ENCODE measurements at regions not wholly inside any gene's neighbourhood (a gene's known extent, or its start where the extent isn't known, plus 50 kb on each side); places are given as distances from the start of the nearest gene placed in this dataset.
"Not testable (repeated sequence)": the region's sequence is repeated elsewhere in the genome, so short reads cannot be mapped to it uniquely, and the experiment has no call there.

DNA sequence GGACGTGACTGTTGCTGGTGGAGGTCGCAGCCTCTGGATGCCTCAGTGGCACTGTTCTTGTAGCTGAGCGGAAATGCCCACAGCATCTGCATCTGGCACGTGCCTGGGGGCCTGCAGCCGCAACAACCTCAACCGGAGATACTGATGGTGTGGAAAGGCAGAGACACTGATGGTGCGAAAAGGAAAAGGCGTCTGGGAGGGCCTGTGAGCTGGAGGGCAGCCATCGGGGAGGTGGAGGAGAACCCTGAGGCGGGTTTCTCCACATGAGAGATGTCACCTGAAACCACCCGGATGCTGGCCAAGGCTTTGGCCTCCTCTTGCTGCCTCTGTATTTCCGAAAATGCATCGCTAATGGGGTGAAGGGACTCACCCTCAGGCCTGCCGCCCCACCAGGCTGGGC lies 284.8 kb upstream of the WSB1 start:
- no peak for DNase-seq

GRCh38 chr17:27010138-27010537 lies 283.8 kb upstream of the WSB1 start:
- DNase-seq: not testable (repeated sequence)

More for the DNA sequence above, 284.8 kb upstream of the WSB1 start:
- TF ChIP-seq GATA1 (IDR thresholded peaks at IDR 0.05; ENCODE audit: low read depth, low read length) (no peak), POLR2A (IDR thresholded peaks at IDR 0.05; ENCODE audit: low read length) (no peak)

DNA sequence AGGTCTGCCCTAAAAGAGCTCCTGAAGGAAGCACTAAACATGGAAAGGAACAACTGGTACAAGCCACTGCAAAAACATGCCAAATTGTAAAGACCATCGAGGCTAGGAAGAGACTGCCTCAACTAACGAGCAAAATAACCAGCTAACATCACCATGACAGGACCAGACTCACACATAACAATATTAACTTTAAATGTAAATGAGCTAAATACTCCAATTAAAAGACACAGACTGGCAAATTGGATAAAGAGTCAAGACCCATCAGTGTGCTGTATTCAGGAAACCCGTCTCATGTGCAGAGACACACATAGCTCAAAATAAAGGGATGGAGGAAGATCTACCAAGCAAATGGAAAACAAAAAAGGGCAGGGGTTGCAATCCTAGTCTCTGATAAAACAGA lies 263.4 kb upstream of the WSB1 start:
- DNase-seq: not testable (repeated sequence)

- no peak for DNase-seq
- TF ChIP-seq POLR2A (IDR thresholded peaks at IDR 0.05; ENCODE audit: low read length): no peak
- TF ChIP-seq GATA1 (IDR thresholded peaks at IDR 0.05; ENCODE audit: low read depth, low read length): no peak
Measured at GRCh38 chr17:27038676-27039075, 255.2 kb upstream of the WSB1 start.

- DNase-seq: not testable (repeated sequence)
Measured at GRCh38 chr17:27045039-27045438, 248.9 kb upstream of the WSB1 start.

GRCh38 chr17:27049104-27049784 lies 244.7 kb upstream of the WSB1 start:
- TF ChIP-seq GATA1 (IDR thresholded peaks at IDR 0.05; ENCODE audit: low read depth, low read length): no peak
- no peak for TF ChIP-seq POLR2A (IDR thresholded peaks at IDR 0.05; ENCODE audit: low read length)
- DNase-seq: no peak

DNA sequence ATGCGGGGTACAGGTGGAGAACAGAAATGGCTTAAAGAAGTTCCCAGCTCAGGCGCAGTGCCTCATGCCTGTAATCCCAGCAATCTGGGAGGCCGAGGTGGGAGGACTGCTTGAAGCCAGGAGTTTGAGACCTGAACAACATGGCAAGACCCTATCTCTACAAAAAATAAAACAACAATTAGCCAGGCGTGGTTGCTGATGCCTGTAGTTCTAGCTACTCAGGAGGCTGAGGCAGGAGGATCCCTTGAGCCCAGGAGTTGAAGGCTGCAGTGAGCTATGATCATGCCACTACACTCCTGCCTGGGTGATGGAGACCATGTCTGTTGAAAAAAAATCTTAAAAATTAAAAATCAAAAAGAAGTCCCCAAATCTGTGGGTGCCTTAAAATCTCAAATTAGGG lies 228.3 kb upstream of the WSB1 start:
- TF ChIP-seq POLR2A (IDR thresholded peaks at IDR 0.05; ENCODE audit: low read length) (no peak), GATA1 (IDR thresholded peaks at IDR 0.05; ENCODE audit: low read depth, low read length) (no peak)
- no peak for DNase-seq

DNA sequence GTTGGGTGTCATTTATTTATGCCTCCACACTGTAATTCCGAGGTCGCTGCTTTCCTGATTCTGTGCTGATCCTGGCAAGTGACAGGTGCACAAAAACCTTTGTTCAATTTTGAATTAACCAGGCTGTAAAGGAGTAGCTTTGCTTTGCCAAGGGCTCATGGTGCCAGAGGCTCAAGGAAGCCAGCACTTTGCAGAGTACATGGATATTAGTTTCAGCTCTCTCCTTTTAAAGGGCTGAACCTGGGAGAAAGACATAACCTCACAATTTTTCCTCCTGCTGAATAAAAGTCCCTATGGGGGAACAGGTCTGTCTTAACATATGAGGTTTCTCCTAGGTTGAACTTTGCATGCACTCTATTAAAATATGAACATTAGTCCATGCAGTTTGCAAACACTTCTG lies 227.6 kb upstream of the WSB1 start:
- no peak for DNase-seq
- no peak for TF ChIP-seq POLR2A (IDR thresholded peaks at IDR 0.05; ENCODE audit: low read length)
- no peak for TF ChIP-seq GATA1 (IDR thresholded peaks at IDR 0.05; ENCODE audit: low read depth, low read length)

DNA sequence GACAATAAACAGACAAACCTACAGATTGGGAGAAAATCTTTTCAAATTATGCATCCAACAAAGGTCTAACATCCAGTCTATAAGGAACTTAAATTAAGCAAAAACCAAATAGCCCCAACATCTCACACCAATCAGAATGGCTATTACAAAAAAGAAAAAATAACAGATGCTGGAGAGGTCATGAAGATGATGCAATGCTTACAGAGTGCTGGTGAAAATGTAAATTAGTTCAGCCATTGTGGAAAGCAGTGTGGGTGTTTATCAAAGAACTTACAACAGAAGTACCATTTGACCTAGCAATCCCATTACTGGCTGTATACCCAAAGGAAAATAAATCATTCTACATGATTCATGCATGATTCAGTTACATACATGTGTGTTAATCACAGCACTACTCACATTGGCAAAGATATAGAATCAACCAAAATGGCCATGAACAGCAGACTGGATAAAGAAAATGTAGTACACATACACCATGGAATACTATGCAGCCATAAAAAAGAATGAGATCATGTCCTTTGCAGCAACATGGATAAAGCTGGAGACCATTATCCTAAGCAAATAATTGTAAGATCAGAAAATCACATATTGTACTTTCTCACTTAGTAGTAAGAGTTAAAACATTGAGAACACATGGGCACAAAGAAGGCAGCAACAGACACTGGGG lies 223.9 kb upstream of the WSB1 start:
- DNase-seq: no peak
- TF ChIP-seq POLR2A (IDR thresholded peaks at IDR 0.05; ENCODE audit: low read length) (no peak), GATA1 (IDR thresholded peaks at IDR 0.05; ENCODE audit: low read depth, low read length) (no peak)

- TF ChIP-seq POLR2A (IDR thresholded peaks at IDR 0.05; ENCODE audit: low read length): no peak
- TF ChIP-seq GATA1 (IDR thresholded peaks at IDR 0.05; ENCODE audit: low read depth, low read length): no peak
- no peak for DNase-seq
Measured at GRCh38 chr17:27070836-27071235, 223.1 kb upstream of the WSB1 start.

DNA sequence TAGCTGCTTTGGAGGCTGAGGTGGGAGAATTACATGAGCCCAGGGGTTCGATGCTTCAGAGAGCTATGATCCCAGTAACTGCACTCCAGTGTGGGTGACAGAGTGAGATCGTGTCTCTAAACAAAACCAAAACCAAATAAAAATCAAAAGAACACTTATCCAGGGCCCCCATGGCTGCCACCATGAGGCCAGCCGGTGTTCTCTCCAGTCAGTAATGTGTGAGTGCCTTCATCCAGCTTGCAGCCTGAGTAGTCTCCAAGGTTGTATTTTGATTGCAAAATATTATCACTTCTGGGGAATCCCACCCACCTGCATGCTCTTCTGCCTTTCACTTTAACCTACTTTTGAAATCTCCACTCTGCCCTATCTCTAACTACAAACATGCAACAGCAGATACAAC lies 221.0 kb upstream of the WSB1 start:
- no peak for DNase-seq
- no peak for TF ChIP-seq GATA1 (IDR thresholded peaks at IDR 0.05; ENCODE audit: low read depth, low read length)

DNA sequence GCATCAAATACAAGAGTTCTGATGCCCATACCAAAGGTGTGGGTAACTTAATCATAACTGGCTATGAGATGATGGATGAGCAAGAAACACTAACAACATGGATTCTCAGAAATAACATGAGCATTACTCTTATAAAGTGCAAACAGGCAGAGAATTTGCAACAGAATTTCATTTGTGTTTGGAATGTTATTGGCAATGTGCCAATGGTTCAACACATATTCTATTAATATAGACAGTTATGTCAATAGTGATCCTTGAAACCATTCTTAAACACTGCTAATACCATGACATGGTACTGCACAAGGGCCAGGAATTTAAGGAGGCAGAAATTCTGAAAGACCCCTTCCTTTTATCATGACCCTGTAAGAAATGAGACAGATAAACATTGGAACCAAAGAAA lies 217.1 kb upstream of the WSB1 start:
- no peak for TF ChIP-seq POLR2A (IDR thresholded peaks at IDR 0.05; ENCODE audit: low read length)
- DNase-seq: no peak

- DNase-seq: no peak
- TF ChIP-seq GATA1 (IDR thresholded peaks at IDR 0.05; ENCODE audit: low read depth, low read length): no peak
- no peak for TF ChIP-seq POLR2A (IDR thresholded peaks at IDR 0.05; ENCODE audit: low read length)
Measured at GRCh38 chr17:27078296-27078695, 215.6 kb upstream of the WSB1 start.

GRCh38 chr17:27079660-27080059 lies 214.3 kb upstream of the WSB1 start:
- DNase-seq: no peak
- no peak for TF ChIP-seq POLR2A (IDR thresholded peaks at IDR 0.05; ENCODE audit: low read length)

DNA sequence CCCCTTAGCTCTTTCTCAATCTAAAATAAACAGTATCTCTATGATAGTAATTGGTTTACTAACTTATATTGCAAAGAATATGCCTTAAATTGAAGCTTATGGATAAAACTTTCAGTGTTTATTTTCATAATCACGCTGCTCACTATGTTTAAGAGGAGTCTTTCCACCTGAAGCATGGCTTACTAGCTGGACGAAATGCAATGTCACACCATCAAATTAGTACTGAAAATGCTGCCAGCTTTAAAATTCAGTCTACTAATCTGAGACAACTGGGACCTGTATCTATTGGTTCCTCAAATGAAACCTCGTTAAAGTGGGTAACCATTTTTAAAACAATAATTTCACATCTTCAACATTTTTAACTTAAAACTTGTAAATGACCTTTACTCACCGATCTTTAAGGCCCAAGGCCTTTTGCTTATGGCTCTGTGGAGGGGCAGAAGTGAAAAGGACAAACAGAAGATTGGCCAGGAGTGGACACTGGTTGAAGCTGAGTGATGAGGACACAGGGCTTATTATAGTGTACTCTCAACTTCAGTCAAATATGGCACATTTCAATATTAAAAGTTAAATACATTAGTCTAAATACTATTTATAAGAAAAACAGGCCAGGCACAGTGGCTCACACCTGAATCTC lies 212.8 kb upstream of the WSB1 start:
- TF ChIP-seq GATA1 (IDR thresholded peaks at IDR 0.05; ENCODE audit: low read depth, low read length) (no peak), POLR2A (IDR thresholded peaks at IDR 0.05; ENCODE audit: low read length) (no peak)

More for the DNA sequence above, 212.8 kb upstream of the WSB1 start:
- no peak for DNase-seq
